ENCODE measurements at regions not wholly inside any gene's neighbourhood (a gene's known extent, or its start where the extent isn't known, plus 50 kb on each side); places are given as distances from the start of the nearest gene placed in this dataset.

DNA sequence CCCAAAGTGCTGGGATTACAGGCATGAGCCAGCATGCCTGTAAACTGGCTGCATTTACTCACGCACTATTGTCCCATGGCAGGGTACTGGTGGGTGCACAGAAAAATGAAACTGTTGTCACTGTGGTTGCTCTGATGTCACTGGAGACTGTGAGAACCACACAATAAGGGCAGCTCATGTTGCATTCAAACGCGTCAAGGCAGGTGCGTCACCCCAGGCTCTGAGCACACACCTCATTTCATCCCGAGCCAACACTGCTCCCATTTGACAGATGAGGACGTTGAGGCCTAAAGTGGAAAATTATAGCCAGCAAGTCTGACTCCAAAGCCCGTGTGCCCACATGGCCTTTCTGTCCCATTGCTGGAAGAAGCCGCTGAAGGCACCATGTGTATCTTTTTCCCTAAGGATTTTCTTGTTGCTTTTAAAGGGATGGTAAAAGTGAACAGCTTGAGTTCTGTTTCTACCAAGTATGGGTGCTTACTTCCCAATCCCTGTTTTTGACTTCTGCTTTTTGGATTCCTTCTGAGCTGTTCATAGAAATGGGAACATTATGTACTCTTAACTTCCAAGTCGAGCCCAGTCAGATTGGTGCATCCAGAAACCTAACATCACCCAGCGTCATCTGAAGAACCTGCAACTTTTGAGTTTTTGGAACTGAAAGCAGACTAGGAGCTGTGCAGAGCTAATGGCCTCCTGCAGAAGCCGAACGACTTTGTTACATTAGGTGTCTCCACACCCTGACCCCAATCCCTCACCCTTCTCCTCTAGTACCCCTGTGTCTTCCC, 60.1 kb upstream of the CARD11 start:
- TF ChIP-seq ELF1 (IDR thresholded peaks at IDR 0.05) (no peak), JUND (IDR thresholded peaks at IDR 0.05) (no peak), RFX5 (IDR thresholded peaks at IDR 0.05; ENCODE audit: low read length) (no peak), FOXM1 (IDR thresholded peaks at IDR 0.05; ENCODE audit: low read depth) (no peak)
- TF ChIP-seq, protein P1, sequence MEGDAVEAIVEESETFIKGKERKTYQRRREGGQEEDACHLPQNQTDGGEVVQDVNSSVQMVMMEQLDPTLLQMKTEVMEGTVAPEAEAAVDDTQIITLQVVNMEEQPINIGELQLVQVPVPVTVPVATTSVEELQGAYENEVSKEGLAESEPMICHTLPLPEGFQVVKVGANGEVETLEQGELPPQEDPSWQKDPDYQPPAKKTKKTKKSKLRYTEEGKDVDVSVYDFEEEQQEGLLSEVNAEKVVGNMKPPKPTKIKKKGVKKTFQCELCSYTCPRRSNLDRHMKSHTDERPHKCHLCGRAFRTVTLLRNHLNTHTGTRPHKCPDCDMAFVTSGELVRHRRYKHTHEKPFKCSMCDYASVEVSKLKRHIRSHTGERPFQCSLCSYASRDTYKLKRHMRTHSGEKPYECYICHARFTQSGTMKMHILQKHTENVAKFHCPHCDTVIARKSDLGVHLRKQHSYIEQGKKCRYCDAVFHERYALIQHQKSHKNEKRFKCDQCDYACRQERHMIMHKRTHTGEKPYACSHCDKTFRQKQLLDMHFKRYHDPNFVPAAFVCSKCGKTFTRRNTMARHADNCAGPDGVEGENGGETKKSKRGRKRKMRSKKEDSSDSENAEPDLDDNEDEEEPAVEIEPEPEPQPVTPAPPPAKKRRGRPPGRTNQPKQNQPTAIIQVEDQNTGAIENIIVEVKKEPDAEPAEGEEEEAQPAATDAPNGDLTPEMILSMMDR (IDR thresholded peaks at IDR 0.05): no peak
- TF ChIP-seq, protein P2, sequence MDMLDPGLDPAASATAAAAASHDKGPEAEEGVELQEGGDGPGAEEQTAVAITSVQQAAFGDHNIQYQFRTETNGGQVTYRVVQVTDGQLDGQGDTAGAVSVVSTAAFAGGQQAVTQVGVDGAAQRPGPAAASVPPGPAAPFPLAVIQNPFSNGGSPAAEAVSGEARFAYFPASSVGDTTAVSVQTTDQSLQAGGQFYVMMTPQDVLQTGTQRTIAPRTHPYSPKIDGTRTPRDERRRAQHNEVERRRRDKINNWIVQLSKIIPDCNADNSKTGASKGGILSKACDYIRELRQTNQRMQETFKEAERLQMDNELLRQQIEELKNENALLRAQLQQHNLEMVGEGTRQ (IDR thresholded peaks at IDR 0.05; ENCODE audit: borderline replicate concordance, low read depth, low read length): no peak
